NCI-H2029 treated with DMSO at 0.1 percent for 48 hours (cell line): ENCODE measurements at regions not wholly inside any gene's neighbourhood (a gene's known extent, or its start where the extent isn't known, plus 50 kb on each side); places are given as distances from the start of the nearest gene placed in this dataset.

Experiments used
- DNase-seq: peaks from one replicate; lab custom pipeline; 2025; lab: John Stamatoyannopoulos, UW

- DNase-seq: no peak
Observed at GRCh38 chr2:18787726-18788125, 198.4 kb upstream of the NT5C1B start.

- DNase-seq: no peak
Observed at GRCh38 chr2:18784245-18784644, 194.9 kb upstream of the NT5C1B start.

- DNase-seq: no peak
Observed at GRCh38 chr2:18781541-18782280, 192.3 kb upstream of the NT5C1B start.

GRCh38 chr2:18777250-18777812, 188.0 kb upstream of the NT5C1B start:
- DNase-seq: no peak

- DNase-seq: no peak
Observed at GRCh38 chr2:18771212-18771611, 181.8 kb upstream of the NT5C1B start.

GRCh38 chr2:18763338-18763737, 174.0 kb upstream of the NT5C1B start:
- no peak for DNase-seq

GRCh38 chr2:18762667-18763066, 173.3 kb upstream of the NT5C1B start:
- peak; percentile 35 for DNase-seq

GRCh38 chr2:18754286-18754685, 164.9 kb upstream of the NT5C1B start:
- DNase-seq: no peak

- no peak for DNase-seq
Observed at GRCh38 chr2:18753722-18754121, 164.4 kb upstream of the NT5C1B start.

GRCh38 chr2:18752667-18753422, 163.5 kb upstream of the NT5C1B start:
- peak; percentile 59 for DNase-seq

- DNase-seq: no peak
Observed at GRCh38 chr2:18752022-18752493, 162.7 kb upstream of the NT5C1B start.

GRCh38 chr2:18750672-18751554, 161.5 kb upstream of the NT5C1B start:
- DNase-seq: no peak

- peak; percentile 61 for DNase-seq
Observed at GRCh38 chr2:18749912-18750526, 160.7 kb upstream of the NT5C1B start.

GRCh38 chr2:18745431-18746272, 156.3 kb upstream of the NT5C1B start:
- DNase-seq: no peak

- no peak for DNase-seq
Observed at GRCh38 chr2:18741895-18742732, 152.7 kb upstream of the NT5C1B start.

GRCh38 chr2:18741191-18741590, 151.8 kb upstream of the NT5C1B start:
- no peak for DNase-seq

GRCh38 chr2:18740474-18740881, 151.1 kb upstream of the NT5C1B start:
- no peak for DNase-seq

GRCh38 chr2:18731666-18732065, 142.3 kb upstream of the NT5C1B start:
- DNase-seq: no peak

- DNase-seq: no peak
Observed at GRCh38 chr2:18724371-18725145, 135.2 kb upstream of the NT5C1B start.
